22Rv1 (cell line): ENCODE measurements at regions not wholly inside any gene's neighbourhood (a gene's known extent, or its start where the extent isn't known, plus 50 kb on each side); places are given as distances from the start of the nearest gene placed in this dataset.

ENCODE experiments used
- H3K27ac ChIP-seq: fragments of 450-650 bp; 2 replicates; pipeline ENCODE4 v1.5.1; 2017
- CTCF ChIP-seq: fragments of 450-650 bp; IDR thresholded peaks from 2 replicates; pipeline ENCODE4 v1.5.1; 2017; ENCODE audit warnings: mild to moderate bottlenecking
- ZFX ChIP-seq: fragments of 450-650 bp; IDR thresholded peaks from 2 replicates; pipeline ENCODE4 v1.6.1; 2017; ENCODE audit warnings: antibody characterized with exemption, borderline replicate concordance

GRCh38 chr7:69189406-69189805 is 408.9 kb upstream of the AUTS2 start:
- H3K27ac ChIP-seq: no peak overlapping the region
- TF ChIP-seq CTCF (no peak), ZFX (no peak)

GRCh38 chr7:69190025-69190424 is 408.2 kb upstream of the AUTS2 start:
- no peak overlapping the region for H3K27ac ChIP-seq
- TF ChIP-seq CTCF (no peak), ZFX (no peak)

- H3K27ac ChIP-seq: no peak overlapping the region
- TF ChIP-seq ZFX (no peak), CTCF (no peak)
These were observed 407.5 kb upstream of the AUTS2 start for GRCh38 chr7:69190763-69191162.

- TF ChIP-seq CTCF: no peak
- TF ChIP-seq ZFX: no peak
These were observed 406.1 kb upstream of the AUTS2 start for GRCh38 chr7:69192134-69192533.

GRCh38 chr7:69193061-69193460 is 405.2 kb upstream of the AUTS2 start:
- TF ChIP-seq ZFX (no peak), CTCF (no peak)
- no peak overlapping the region for H3K27ac ChIP-seq

More at GRCh38 chr7:69192134-69192533, 406.1 kb upstream of the AUTS2 start:
- H3K27ac ChIP-seq: no peak overlapping the region

GRCh38 chr7:69196593-69196992 is 401.7 kb upstream of the AUTS2 start:
- TF ChIP-seq ZFX (no peak), CTCF (no peak)
- no peak overlapping the region for H3K27ac ChIP-seq

- TF ChIP-seq ZFX (no peak), CTCF (no peak)
- no peak overlapping the region for H3K27ac ChIP-seq
These were observed 400.0 kb upstream of the AUTS2 start for GRCh38 chr7:69198250-69198649.
